Activated CD8-positive, alpha-beta T cell treated with anti-CD3 and anti-CD28 coated beads for 36 hours (primary cell): ENCODE measurements at regions not wholly inside any gene's neighbourhood (a gene's known extent, or its start where the extent isn't known, plus 50 kb on each side); places are given as distances from the start of the nearest gene placed in this dataset.

Experiments
- ATAC-seq: fragments of 200-7000 bp; cut with Tn5 transposase; one replicate; pipeline ENCODE4 v1.10.0; 2021; ENCODE audit warnings: mild to moderate bottlenecking, moderate library complexity
- CTCF ChIA-PET: fragments of 350-600 bp; sonication (Branson Sonifier 250); formaldehyde crosslinking; loops from one replicate; lab custom pipeline; 2021; ENCODE audit warnings: antibody characterized with exemption; lab: Charles Lee
- POLR2A ChIA-PET: fragments of 350-600 bp; sonication (Branson Sonifier 250); formaldehyde crosslinking; loops from one replicate; lab custom pipeline; 2021; ENCODE audit warnings: antibody characterized with exemption; lab: Charles Lee
- DNase-seq: peaks from one replicate; pipeline ENCODE4 v3.0.0-alpha.2; 2020
- H3K27ac Mint-ChIP-seq: one replicate; pipeline ENCODE4 v1.8.0; 2021; ENCODE audit warnings: mild to moderate bottlenecking, mixed read lengths
- H3K27me3 Mint-ChIP-seq: one replicate; pipeline ENCODE4 v1.8.0; 2021; ENCODE audit warnings: mixed read lengths
- H3K36me3 Mint-ChIP-seq: one replicate; pipeline ENCODE4 v1.8.0; 2021; ENCODE audit warnings: low read depth, mixed read lengths
- H3K4me1 Mint-ChIP-seq: one replicate; pipeline ENCODE4 v1.8.0; 2021; ENCODE audit warnings: low read depth, mixed read lengths
- H3K4me3 Mint-ChIP-seq: one replicate; pipeline ENCODE4 v1.8.0; 2021; ENCODE audit warnings: mild to moderate bottlenecking, moderate library complexity, mixed read lengths
- H3K9me3 Mint-ChIP-seq: one replicate; pipeline ENCODE4 v1.8.0; 2021; ENCODE audit warnings: mixed read lengths
- intact Hi-C: fragments of 100-400 bp; cut with micrococcal nuclease; formaldehyde crosslinking; loops from one replicate; pipeline ENCODE4 v1.10.0; 2022
- TF ChIP-seq, protein P1 (sequence below): fragments of 200-600 bp; IDR thresholded peaks from one replicate; pipeline ENCODE4 v1.8.0; 2022; ENCODE audit warnings: antibody characterized with exemption, mild to moderate bottlenecking

DNA sequence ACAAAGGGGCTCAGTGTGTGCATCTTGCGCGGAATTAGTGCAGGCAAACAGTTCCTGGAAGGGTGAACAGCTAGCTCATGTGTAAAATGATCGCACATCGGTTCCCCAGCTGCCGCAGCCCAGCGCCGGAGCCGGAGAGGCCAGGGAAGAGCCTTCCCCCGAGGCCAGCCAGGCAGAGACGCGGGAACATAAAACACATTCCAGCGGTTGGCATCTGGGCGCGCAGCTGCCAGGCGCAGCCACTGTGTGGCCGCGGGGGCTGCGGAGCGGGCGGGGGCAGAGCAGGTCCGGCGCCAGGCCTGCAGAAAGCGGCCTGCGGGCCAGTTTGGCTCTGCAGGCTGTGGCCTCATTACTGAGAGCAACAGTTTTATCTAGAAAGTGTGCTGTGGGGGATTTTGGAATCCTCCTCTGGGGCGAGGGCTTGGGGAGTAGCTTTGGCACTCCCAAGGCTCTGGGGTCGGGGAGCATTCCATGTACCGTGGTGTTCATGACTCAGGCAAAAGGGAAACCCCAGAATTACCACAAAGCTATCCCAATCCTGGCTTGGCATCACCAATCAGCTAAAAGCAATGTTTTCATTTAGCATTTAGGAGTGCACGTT, 74.3 kb downstream of the SAMD9 start:
- peaks cover 6% of the 10 kb centered on the region for H3K27me3 Mint-ChIP-seq
- no peak for ATAC-seq
- POLR2A ChIA-PET: interaction anchor here (1.1 to 1.6 kb wide), 2 partner anchors 139 to 188 kb away, joined by 3 to 5 read pairs; no protein-coding TSS in a partner anchor
- CTCF ChIA-PET: interaction anchor here (0.8 kb wide), 1 partner anchor 288 kb away, joined by 4 read pairs; no protein-coding TSS in a partner anchor
- no peaks in the 10 kb centered on the region for H3K9me3 Mint-ChIP-seq
- H3K36me3 Mint-ChIP-seq: no peaks in the 10 kb centered on the region
- peaks cover 9% of the 10 kb centered on the region for H3K4me1 Mint-ChIP-seq
- no peak for DNase-seq
- no peak overlapping the region for H3K4me3 Mint-ChIP-seq
- intact Hi-C loops: no loop called here
- no peak overlapping the region for H3K27ac Mint-ChIP-seq
- TF ChIP-seq, protein P1, sequence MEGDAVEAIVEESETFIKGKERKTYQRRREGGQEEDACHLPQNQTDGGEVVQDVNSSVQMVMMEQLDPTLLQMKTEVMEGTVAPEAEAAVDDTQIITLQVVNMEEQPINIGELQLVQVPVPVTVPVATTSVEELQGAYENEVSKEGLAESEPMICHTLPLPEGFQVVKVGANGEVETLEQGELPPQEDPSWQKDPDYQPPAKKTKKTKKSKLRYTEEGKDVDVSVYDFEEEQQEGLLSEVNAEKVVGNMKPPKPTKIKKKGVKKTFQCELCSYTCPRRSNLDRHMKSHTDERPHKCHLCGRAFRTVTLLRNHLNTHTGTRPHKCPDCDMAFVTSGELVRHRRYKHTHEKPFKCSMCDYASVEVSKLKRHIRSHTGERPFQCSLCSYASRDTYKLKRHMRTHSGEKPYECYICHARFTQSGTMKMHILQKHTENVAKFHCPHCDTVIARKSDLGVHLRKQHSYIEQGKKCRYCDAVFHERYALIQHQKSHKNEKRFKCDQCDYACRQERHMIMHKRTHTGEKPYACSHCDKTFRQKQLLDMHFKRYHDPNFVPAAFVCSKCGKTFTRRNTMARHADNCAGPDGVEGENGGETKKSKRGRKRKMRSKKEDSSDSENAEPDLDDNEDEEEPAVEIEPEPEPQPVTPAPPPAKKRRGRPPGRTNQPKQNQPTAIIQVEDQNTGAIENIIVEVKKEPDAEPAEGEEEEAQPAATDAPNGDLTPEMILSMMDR: no peak

DNA sequence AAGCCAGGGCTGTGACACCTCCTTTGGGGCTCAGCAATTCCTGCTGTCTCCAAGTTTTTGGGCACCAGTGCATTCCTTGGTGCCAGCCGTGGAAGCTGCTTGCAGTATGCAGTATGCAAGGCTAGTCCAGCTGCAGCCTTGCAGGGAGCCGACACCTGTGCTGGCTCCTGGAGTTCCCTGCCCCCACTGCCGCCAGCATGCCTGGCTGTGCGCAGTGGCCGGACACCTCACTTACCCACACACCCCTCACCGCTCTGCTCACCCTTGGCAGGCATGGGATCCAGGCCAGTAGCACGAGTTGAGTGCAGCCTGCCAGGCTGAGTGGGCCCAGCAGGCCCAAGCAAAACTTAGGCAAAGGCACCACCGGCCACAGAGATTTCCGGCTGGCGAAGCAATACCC, 77.4 kb downstream of the SAMD9 start:
- H3K27me3 Mint-ChIP-seq: peaks cover 6% of the 10 kb centered on the region
- ATAC-seq (no peak), DNase-seq (no peak)
- POLR2A ChIA-PET: interaction anchor here (0.7 kb wide), 1 partner anchor 29 kb away, joined by 3 read pairs; no protein-coding TSS in a partner anchor
- no peaks in the 10 kb centered on the region for H3K36me3 Mint-ChIP-seq
- TF ChIP-seq, protein P1: no peak
- H3K27ac Mint-ChIP-seq: no peak overlapping the region
- no peak overlapping the region for H3K4me3 Mint-ChIP-seq
- intact Hi-C loops: no loop called here
- peaks cover 28% of the 10 kb centered on the region for H3K4me1 Mint-ChIP-seq
- H3K9me3 Mint-ChIP-seq: peaks cover 3% of the 10 kb centered on the region
- CTCF ChIA-PET: no interaction called here

DNA sequence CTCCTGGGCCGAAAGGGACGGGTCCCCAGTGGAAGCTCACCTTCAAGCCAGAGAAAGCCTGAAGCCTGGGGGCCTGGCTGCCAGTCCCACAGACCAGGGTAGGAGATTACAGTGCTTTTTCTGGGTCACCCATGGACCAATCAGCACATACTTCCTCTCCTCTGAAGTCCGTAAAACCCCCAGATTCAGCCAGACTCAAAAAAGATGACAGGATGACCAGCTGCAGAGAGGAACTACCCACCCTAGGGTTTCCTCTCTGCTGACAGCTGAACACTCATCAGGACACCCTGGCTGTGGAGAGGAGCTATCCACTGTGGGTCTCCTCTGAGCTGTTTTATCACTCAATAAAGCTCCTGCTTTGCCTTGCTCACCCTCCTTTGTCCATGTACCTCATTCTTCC, 78.0 kb downstream of the SAMD9 start:
- Mint-ChIP-seq H3K4me3 (no peak overlapping the region), H3K36me3 (no peaks in the 10 kb centered on the region), H3K4me1 (peaks cover 28% of the 10 kb centered on the region), H3K9me3 (peaks cover 3% of the 10 kb centered on the region), H3K27ac (no peak overlapping the region), H3K27me3 (peaks cover 6% of the 10 kb centered on the region)
- ChIA-PET CTCF (no interaction called here), POLR2A (interaction anchor here (0.7 kb wide), 1 partner anchor 29 kb away, joined by 3 read pairs; no protein-coding TSS in a partner anchor)
- no peak for ATAC-seq
- intact Hi-C loops: loop anchor here (5.0 kb wide), 2 partner anchors 137 to 207 kb away; no protein-coding TSS in a partner anchor
- TF ChIP-seq, protein P1: no peak
- no peak for DNase-seq

- Mint-ChIP-seq H3K36me3 (no peaks in the 10 kb centered on the region), H3K9me3 (peaks cover 3% of the 10 kb centered on the region), H3K4me3 (no peak overlapping the region), H3K4me1 (peaks cover 24% of the 10 kb centered on the region), H3K27ac (no peak overlapping the region), H3K27me3 (peaks cover 6% of the 10 kb centered on the region)
- CTCF ChIA-PET: no interaction called here
- ATAC-seq (no peak), DNase-seq (no peak)
- intact Hi-C loops: loop anchor here (5.0 kb wide), 2 partner anchors 137 to 207 kb away; no protein-coding TSS in a partner anchor
- TF ChIP-seq, protein P1: no peak
- POLR2A ChIA-PET: no interaction called here
These were observed 78.5 kb downstream of the SAMD9 start for GRCh38 chr7:93039282-93039681.

- peaks cover 24% of the 10 kb centered on the region for H3K4me1 Mint-ChIP-seq
- DNase-seq (peak; percentile 65), ATAC-seq (peak; percentile 97)
- peaks cover 1% of the 10 kb centered on the region for H3K36me3 Mint-ChIP-seq
- intact Hi-C loops: loop anchor here (5.0 kb wide), 2 partner anchors 135 to 205 kb away; no protein-coding TSS in a partner anchor
- CTCF ChIA-PET: interaction anchor here (1.2 kb wide), 1 partner anchor 133 kb away, joined by 3 read pairs; no protein-coding TSS in a partner anchor
- TF ChIP-seq, protein P1: no peak
- H3K4me3 Mint-ChIP-seq: no peak overlapping the region
- no peaks in the 10 kb centered on the region for H3K27me3 Mint-ChIP-seq
- peaks cover 7% of the 10 kb centered on the region for H3K9me3 Mint-ChIP-seq
- H3K27ac Mint-ChIP-seq: peak overlapping the region; percentile 85
- POLR2A ChIA-PET: interaction anchor here (0.9 kb wide), 1 partner anchor 132 kb away, joined by 4 read pairs; no protein-coding TSS in a partner anchor
These were observed 81.0 kb downstream of the SAMD9 start for GRCh38 chr7:93036807-93037206.
